GM13977 (cell line): ENCODE measurements at regions not wholly inside any gene's neighbourhood (a gene's known extent, or its start where the extent isn't known, plus 50 kb on each side); places are given as distances from the start of the nearest gene placed in this dataset.

Experiments
- DNase-seq: peaks from one replicate; pipeline ENCODE4 v3.0.0; 2012; ENCODE audit warnings: low spot score
- in situ Hi-C: fragments of 300-500 bp; cut with MboI; formaldehyde crosslinking; loops from one replicate; pipeline ENCODE4 v1.12.0; 2022; ENCODE audit warnings: low sequenced_read_pairs, low pct_unique_long_range_greater_than_20kb, mixed read lengths, inconsistent platforms; ENCODE audit not compliant: unreplicated experiment
- TF ChIP-seq, protein P1 (sequence below): IDR thresholded peaks from 2 replicates; pipeline ENCODE4 v1.5.1; 2012; ENCODE audit warnings: mild to moderate bottlenecking, control low read depth; ENCODE audit not compliant: insufficient read depth; ENCODE audit errors: extremely low read depth, missing control alignments

- DNase-seq, result no peak
- TF ChIP-seq, protein P1, sequence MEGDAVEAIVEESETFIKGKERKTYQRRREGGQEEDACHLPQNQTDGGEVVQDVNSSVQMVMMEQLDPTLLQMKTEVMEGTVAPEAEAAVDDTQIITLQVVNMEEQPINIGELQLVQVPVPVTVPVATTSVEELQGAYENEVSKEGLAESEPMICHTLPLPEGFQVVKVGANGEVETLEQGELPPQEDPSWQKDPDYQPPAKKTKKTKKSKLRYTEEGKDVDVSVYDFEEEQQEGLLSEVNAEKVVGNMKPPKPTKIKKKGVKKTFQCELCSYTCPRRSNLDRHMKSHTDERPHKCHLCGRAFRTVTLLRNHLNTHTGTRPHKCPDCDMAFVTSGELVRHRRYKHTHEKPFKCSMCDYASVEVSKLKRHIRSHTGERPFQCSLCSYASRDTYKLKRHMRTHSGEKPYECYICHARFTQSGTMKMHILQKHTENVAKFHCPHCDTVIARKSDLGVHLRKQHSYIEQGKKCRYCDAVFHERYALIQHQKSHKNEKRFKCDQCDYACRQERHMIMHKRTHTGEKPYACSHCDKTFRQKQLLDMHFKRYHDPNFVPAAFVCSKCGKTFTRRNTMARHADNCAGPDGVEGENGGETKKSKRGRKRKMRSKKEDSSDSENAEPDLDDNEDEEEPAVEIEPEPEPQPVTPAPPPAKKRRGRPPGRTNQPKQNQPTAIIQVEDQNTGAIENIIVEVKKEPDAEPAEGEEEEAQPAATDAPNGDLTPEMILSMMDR, result no peak
- in situ Hi-C loops, result no loop called here
These were observed 722.5 kb downstream of the FAT4 start for GRCh38 chr4:126037231-126037630.

DNA sequence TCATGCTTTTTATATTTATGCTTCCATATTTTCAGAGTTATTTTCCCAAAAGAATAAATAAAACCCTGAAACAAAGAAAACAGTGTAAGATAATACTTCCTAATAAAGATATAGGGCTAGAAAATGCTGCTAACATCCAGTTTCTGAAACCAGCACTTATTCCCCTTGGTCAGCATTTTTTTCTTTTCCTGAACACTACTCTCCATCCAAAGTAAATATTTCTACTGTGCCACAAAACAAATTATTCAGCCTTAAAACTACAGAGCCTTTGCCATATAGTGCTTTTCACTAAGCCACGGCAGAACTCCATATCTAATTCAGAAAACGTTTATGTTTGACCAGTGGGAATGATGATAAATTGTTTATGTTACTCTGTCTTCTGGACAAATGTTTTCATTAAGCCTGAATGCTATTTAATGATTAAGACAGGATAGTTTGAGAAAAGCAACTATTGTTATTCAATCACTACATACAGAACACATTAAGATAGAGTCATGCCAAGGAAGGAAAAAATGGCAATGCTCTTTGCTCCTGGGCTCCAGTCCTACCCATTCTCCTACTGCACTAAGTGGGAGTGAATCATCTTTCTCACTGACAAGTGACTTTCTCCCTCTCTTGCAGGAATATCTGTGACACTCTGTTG lies 723.9 kb downstream of the FAT4 start:
- TF ChIP-seq, protein P1, result no peak
- no peak for DNase-seq
- in situ Hi-C loops, result no loop called here

GRCh38 chr4:126046081-126046614 lies 731.4 kb downstream of the FAT4 start:
- no peak for DNase-seq
- TF ChIP-seq, protein P1, result no peak
- in situ Hi-C loops, result no loop called here

GRCh38 chr4:126047114-126047513 lies 732.4 kb downstream of the FAT4 start:
- TF ChIP-seq, protein P1, result no peak
- in situ Hi-C loops, result no loop called here
- no peak for DNase-seq

- TF ChIP-seq, protein P1, result no peak
- in situ Hi-C loops, result no loop called here
- DNase-seq, result no peak
These were observed 737.1 kb downstream of the FAT4 start for GRCh38 chr4:126051689-126052424.

- no peak for DNase-seq
- TF ChIP-seq, protein P1, result no peak
- in situ Hi-C loops, result no loop called here
These were observed 741.4 kb downstream of the FAT4 start for GRCh38 chr4:126056116-126056650.
